Progenitor cell of endocrine pancreas (in vitro differentiated cells): ENCODE measurements at regions not wholly inside any gene's neighbourhood (a gene's known extent, or its start where the extent isn't known, plus 50 kb on each side); places are given as distances from the start of the nearest gene placed in this dataset.
A peak's percentile ranks its signal among the peaks of the same experiment; 100 is the strongest.

ENCODE experiments used
- DNase-seq: peaks from one replicate; pipeline ENCODE4 v3.0.0; 2021; ENCODE audit warnings: low spot score; ENCODE audit not compliant: unreplicated experiment
- H3K27ac Mint-ChIP-seq: 2 replicates; pipeline ENCODE4 v1.8.0; 2021; ENCODE audit warnings: mild to moderate bottlenecking, moderate library complexity, mixed read lengths
- H3K27me3 Mint-ChIP-seq: 2 replicates; pipeline ENCODE4 v1.8.0; 2021; ENCODE audit warnings: mixed read lengths
- H3K36me3 Mint-ChIP-seq: 2 replicates; pipeline ENCODE4 v1.8.0; 2022; ENCODE audit warnings: mixed read lengths; ENCODE audit not compliant: insufficient read depth
- H3K4me1 Mint-ChIP-seq: 2 replicates; pipeline ENCODE4 v1.8.0; 2021; ENCODE audit warnings: low read depth, mixed read lengths
- H3K4me3 Mint-ChIP-seq: 2 replicates; pipeline ENCODE4 v1.8.0; 2021; ENCODE audit warnings: low read depth, mild to moderate bottlenecking, moderate library complexity, mixed read lengths
- H3K9me3 Mint-ChIP-seq: 2 replicates; pipeline ENCODE4 v1.8.0; 2021; ENCODE audit warnings: low read depth, mixed read lengths
- TF ChIP-seq, protein P1 (sequence below): fragments of 200-600 bp; sonication (generic); IDR thresholded peaks from one replicate; pipeline ENCODE4 v1.5.0; 2021; ENCODE audit warnings: antibody characterized with exemption, mild to moderate bottlenecking; ENCODE audit not compliant: unreplicated experiment

DNA sequence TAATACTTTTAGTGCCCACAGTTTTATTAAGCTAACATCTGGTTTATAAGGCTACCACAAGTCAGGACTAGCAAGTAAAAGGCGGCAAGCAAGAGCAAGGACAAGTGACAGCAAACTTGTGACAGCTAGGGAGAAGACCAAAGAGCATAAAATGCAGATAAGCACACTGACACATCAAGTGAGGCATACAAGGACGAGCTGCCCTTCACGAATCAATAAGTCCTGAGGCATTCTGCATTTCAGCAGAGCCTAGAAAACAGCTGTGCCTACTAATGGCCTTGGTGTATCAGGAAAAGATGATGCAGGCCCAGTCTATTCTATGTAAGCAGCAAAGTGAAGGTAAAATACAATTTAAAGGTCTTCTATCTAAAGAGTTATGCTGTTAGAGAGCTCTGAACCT is 74.8 kb downstream of the KRTAP19-8 start:
- H3K27ac Mint-ChIP-seq, result no peak overlapping the region
- H3K36me3 Mint-ChIP-seq, result no peaks in the 10 kb centered on the region
- H3K4me3 Mint-ChIP-seq, result no peak overlapping the region

DNA sequence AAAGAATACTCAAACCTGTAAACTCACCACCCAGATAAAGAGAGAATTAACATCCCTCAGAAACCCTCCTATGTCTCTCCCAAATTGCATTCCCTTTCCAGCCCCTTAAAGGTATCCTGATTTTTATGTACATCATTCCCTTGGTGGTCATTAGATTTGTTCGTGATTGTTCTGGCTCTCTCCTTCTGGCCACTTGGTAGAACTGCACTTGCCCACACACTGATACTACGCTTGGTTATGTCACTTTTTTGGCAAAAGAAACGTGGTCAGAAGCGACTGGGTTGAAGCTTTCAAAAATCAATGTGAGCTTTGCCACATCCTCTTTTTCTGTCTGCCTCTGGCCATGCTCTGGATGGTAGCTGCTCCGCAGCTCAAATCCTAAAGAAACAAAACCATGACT is 76.3 kb downstream of the KRTAP19-8 start:
- no peak for DNase-seq
- TF ChIP-seq, protein P1, sequence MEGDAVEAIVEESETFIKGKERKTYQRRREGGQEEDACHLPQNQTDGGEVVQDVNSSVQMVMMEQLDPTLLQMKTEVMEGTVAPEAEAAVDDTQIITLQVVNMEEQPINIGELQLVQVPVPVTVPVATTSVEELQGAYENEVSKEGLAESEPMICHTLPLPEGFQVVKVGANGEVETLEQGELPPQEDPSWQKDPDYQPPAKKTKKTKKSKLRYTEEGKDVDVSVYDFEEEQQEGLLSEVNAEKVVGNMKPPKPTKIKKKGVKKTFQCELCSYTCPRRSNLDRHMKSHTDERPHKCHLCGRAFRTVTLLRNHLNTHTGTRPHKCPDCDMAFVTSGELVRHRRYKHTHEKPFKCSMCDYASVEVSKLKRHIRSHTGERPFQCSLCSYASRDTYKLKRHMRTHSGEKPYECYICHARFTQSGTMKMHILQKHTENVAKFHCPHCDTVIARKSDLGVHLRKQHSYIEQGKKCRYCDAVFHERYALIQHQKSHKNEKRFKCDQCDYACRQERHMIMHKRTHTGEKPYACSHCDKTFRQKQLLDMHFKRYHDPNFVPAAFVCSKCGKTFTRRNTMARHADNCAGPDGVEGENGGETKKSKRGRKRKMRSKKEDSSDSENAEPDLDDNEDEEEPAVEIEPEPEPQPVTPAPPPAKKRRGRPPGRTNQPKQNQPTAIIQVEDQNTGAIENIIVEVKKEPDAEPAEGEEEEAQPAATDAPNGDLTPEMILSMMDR, result peak; percentile 34
- Mint-ChIP-seq H3K36me3 (no peaks in the 10 kb centered on the region), H3K27ac (no peak overlapping the region), H3K27me3 (no peaks in the 10 kb centered on the region), H3K9me3 (no peaks in the 10 kb centered on the region), H3K4me1 (no peaks in the 10 kb centered on the region), H3K4me3 (no peak overlapping the region)

More for the DNA sequence above, 74.8 kb downstream of the KRTAP19-8 start:
- Mint-ChIP-seq H3K9me3 (no peaks in the 10 kb centered on the region), H3K27me3 (no peaks in the 10 kb centered on the region), H3K4me1 (no peaks in the 10 kb centered on the region)
- TF ChIP-seq, protein P1, result no peak
- DNase-seq, result no peak

DNA sequence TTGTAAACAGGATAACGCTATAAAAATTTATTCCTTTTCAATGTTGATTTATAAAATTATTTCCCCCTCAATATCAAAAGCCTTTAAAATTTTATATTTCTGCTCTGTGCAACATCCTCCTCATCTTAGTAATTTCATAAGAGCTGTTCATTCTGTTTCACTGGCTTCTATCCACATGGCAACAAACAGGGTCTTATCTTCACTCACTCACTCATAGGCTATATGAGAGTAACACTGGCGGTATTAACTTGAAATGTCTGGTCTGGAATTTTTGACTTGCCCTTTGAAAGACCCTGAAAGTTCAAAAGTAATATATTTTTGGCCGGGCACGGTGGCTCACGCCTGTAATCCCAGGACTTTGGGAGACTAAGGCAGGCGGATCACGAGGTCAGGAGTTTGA is 77.4 kb upstream of the KRTAP11-1 start:
- no peak for DNase-seq
- no peaks in the 10 kb centered on the region for H3K36me3 Mint-ChIP-seq
- TF ChIP-seq, protein P1, result no peak
- no peak overlapping the region for H3K27ac Mint-ChIP-seq
- H3K27me3 Mint-ChIP-seq, result no peaks in the 10 kb centered on the region
- H3K4me1 Mint-ChIP-seq, result no peaks in the 10 kb centered on the region
- H3K9me3 Mint-ChIP-seq, result no peaks in the 10 kb centered on the region
- no peak overlapping the region for H3K4me3 Mint-ChIP-seq

DNA sequence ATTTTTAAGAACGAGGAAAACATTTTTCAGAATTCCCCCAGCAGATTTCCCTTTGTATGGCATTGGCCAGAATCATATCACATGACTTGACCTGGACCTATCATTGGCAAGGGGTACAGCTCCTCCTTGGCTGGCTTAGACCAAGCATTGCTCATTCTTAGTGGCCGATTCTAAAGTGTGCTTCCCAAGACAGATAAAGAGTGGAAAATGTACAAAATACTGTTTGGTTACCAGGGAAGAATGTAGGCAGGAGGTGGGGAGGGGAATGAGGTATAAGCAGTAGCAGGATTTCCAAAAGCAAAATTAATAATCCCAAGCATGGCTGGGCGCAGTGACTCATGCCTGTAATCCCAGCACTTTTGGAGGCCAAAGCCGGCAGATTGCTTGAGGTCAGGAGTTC is 75.6 kb upstream of the KRTAP11-1 start:
- H3K27me3 Mint-ChIP-seq, result no peaks in the 10 kb centered on the region
- H3K36me3 Mint-ChIP-seq, result no peaks in the 10 kb centered on the region
- TF ChIP-seq, protein P1, result no peak
- no peak overlapping the region for H3K27ac Mint-ChIP-seq
- no peak overlapping the region for H3K4me3 Mint-ChIP-seq
- no peaks in the 10 kb centered on the region for H3K4me1 Mint-ChIP-seq
- DNase-seq, result no peak
- H3K9me3 Mint-ChIP-seq, result no peaks in the 10 kb centered on the region

DNA sequence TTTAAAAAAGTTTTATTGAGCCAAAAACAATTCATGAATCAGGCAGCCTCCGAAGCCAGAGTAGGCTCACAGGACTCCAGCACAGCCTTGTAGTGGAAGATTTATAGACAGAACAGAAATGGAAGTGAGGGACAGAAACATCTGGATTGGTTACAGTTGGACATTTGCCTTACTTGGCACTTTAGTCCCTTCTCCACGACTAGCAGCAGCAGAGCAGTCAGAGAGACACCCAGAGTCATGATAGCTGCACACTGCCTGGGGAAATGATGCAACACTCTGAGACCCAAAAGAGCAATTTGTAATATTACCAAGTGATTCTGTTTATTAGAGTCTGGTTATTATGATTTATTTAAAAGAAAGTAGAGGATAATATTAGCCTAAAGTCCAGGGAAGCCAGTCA is 72.2 kb upstream of the KRTAP11-1 start:
- Mint-ChIP-seq H3K27me3 (no peaks in the 10 kb centered on the region), H3K4me1 (no peaks in the 10 kb centered on the region), H3K36me3 (no peaks in the 10 kb centered on the region), H3K4me3 (no peak overlapping the region), H3K27ac (no peak overlapping the region), H3K9me3 (no peaks in the 10 kb centered on the region)
- TF ChIP-seq, protein P1, result no peak
- DNase-seq, result no peak
